ENCODE measurements at regions not wholly inside any gene's neighbourhood (a gene's known extent, or its start where the extent isn't known, plus 50 kb on each side); places are given as distances from the start of the nearest gene placed in this dataset.

GRCh38 chr9:129338724-129339430, 160.8 kb upstream of the IER5L start:
- Histone ChIP-seq H3K27ac (ENCODE audit: poor library complexity, severe bottlenecking) (no peak overlapping the region), H3K4me3 (ENCODE audit: severe bottlenecking) (no peak overlapping the region), H3K4me1 (ENCODE audit: insufficient read depth, poor library complexity, severe bottlenecking) (peaks cover 15% of the 10 kb centered on the region), H3K27me3 (ENCODE audit: insufficient read depth, poor library complexity, severe bottlenecking) (no peaks in the 10 kb centered on the region), H3K36me3 (ENCODE audit: low read depth) (peaks cover 47% of the 10 kb centered on the region), H3K9me3 (ENCODE audit: severe bottlenecking) (peaks cover 2% of the 10 kb centered on the region)
- DNase-seq (ENCODE audit: low spot score) (no peak), ATAC-seq (ENCODE audit: low read depth) (no peak)
- no peak for TF ChIP-seq CTCF (IDR thresholded peaks at IDR 0.05; ENCODE audit: poor library complexity, severe bottlenecking)

- Histone ChIP-seq H3K9me3 (ENCODE audit: severe bottlenecking) (peaks cover 2% of the 10 kb centered on the region), H3K27ac (ENCODE audit: poor library complexity, severe bottlenecking) (no peak overlapping the region), H3K36me3 (ENCODE audit: low read depth) (peaks cover 37% of the 10 kb centered on the region), H3K4me1 (ENCODE audit: insufficient read depth, poor library complexity, severe bottlenecking) (peaks cover 26% of the 10 kb centered on the region), H3K27me3 (ENCODE audit: insufficient read depth, poor library complexity, severe bottlenecking) (no peaks in the 10 kb centered on the region), H3K4me3 (ENCODE audit: severe bottlenecking) (no peak overlapping the region)
- no peak for ATAC-seq (ENCODE audit: low read depth)
- DNase-seq (ENCODE audit: low spot score): no peak
- no peak for TF ChIP-seq CTCF (IDR thresholded peaks at IDR 0.05; ENCODE audit: poor library complexity, severe bottlenecking)
Observed at GRCh38 chr9:129337336-129338140, 159.5 kb upstream of the IER5L start.

- peaks cover 2% of the 10 kb centered on the region for H3K9me3 ChIP-seq (ENCODE audit: severe bottlenecking)
- no peak for DNase-seq (ENCODE audit: low spot score)
- no peak overlapping the region for H3K4me3 ChIP-seq (ENCODE audit: severe bottlenecking)
- no peak for TF ChIP-seq CTCF (IDR thresholded peaks at IDR 0.05; ENCODE audit: poor library complexity, severe bottlenecking)
- no peak for ATAC-seq (ENCODE audit: low read depth)
- H3K27me3 ChIP-seq (ENCODE audit: insufficient read depth, poor library complexity, severe bottlenecking): no peaks in the 10 kb centered on the region
- H3K36me3 ChIP-seq (ENCODE audit: low read depth): peaks cover 34% of the 10 kb centered on the region
- peak overlapping the region; percentile 100 for H3K27ac ChIP-seq (ENCODE audit: poor library complexity, severe bottlenecking)
- peaks cover 29% of the 10 kb centered on the region for H3K4me1 ChIP-seq (ENCODE audit: insufficient read depth, poor library complexity, severe bottlenecking)
Observed at GRCh38 chr9:129336601-129337331, 158.7 kb upstream of the IER5L start.

DNA sequence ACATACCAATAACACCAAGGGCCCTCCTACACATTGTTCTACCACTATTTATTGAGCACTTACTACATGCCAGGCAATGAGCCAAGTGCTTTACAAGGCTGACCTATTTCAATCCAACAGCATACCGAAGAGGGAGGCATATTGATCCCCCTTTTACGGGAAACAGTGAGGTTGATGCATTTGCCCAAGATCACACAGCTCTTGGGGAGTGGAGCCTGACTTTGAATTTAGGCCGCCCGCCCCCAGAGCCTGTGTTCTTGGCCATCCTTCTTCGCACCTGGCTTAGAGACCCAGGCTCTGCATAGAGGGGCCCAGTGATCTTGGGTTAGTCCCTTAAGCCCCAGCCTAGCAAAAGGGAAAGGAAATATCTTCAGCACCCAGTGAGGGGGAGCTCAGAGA, 158.1 kb upstream of the IER5L start:
- H3K27ac ChIP-seq (ENCODE audit: poor library complexity, severe bottlenecking): peak overlapping the region; percentile 100
- no peak for DNase-seq (ENCODE audit: low spot score)

More for the DNA sequence above, 158.1 kb upstream of the IER5L start:
- peaks cover 29% of the 10 kb centered on the region for H3K36me3 ChIP-seq (ENCODE audit: low read depth)
- ATAC-seq (ENCODE audit: low read depth): no peak
- peaks cover 2% of the 10 kb centered on the region for H3K9me3 ChIP-seq (ENCODE audit: severe bottlenecking)
- H3K4me1 ChIP-seq (ENCODE audit: insufficient read depth, poor library complexity, severe bottlenecking): peaks cover 31% of the 10 kb centered on the region
- no peak for TF ChIP-seq CTCF (IDR thresholded peaks at IDR 0.05; ENCODE audit: poor library complexity, severe bottlenecking)
- no peak overlapping the region for H3K4me3 ChIP-seq (ENCODE audit: severe bottlenecking)
- H3K27me3 ChIP-seq (ENCODE audit: insufficient read depth, poor library complexity, severe bottlenecking): no peaks in the 10 kb centered on the region

Data from RWPE2 (cell line).